H1 (cell line): ENCODE measurements at regions not wholly inside any gene's neighbourhood (a gene's known extent, or its start where the extent isn't known, plus 50 kb on each side); places are given as distances from the start of the nearest gene placed in this dataset.

ENCODE experiments used
- CTCF ChIA-PET: fragments of 300-600 bp; sonication (Branson Sonifier 250); formaldehyde crosslinking; loops from one replicate; lab custom pipeline; 2021; ENCODE audit not compliant: partially characterized antibody; lab: Charles Lee
- POLR2A ChIA-PET: fragments of 300-600 bp; sonication (Branson Sonifier 250); formaldehyde crosslinking; loops from one replicate; lab custom pipeline; 2021; ENCODE audit warnings: inconsistent platforms; ENCODE audit not compliant: partially characterized antibody; lab: Charles Lee
- DNase-seq, 2 experiments: peaks; one replicate each; pipeline versions ENCODE4 v3.0.0 to v3.0.0-alpha.2; 2010 to 2022; ENCODE audit warnings: low spot score in 2 of 2, low read depth in 1 of 2, mixed read lengths in 1 of 2
- FAIRE-seq: peaks from 2 replicates; lab custom pipeline; 2011; peaks lifted over from hg19 to GRCh38; lab: Jason Lieb, UNC
- H2AFZ ChIP-seq: 2 replicates; pipeline ENCODE4 v1.8.1; 2012; ENCODE audit warnings: low read length, inconsistent platforms
- H2AK5ac ChIP-seq: 2 replicates; pipeline ENCODE4 v1.6.1; 2013; ENCODE audit warnings: low read depth, low read length
- H2BK120ac ChIP-seq: replicated peaks from 2 replicates; pipeline ENCODE3; 2013; ENCODE audit warnings: low read depth, low read length, inconsistent platforms
- H2BK12ac ChIP-seq: 2 replicates; pipeline ENCODE4 v1.6.1; 2013; ENCODE audit warnings: low read depth, low read length
- H2BK15ac ChIP-seq: 2 replicates; pipeline ENCODE4 v1.6.1; 2013; ENCODE audit warnings: low read length
- H2BK20ac ChIP-seq: 2 replicates; pipeline ENCODE4 v1.6.1; 2013; ENCODE audit warnings: low read length
- H2BK5ac ChIP-seq: 2 replicates; pipeline ENCODE4 v1.6.1; 2013; ENCODE audit warnings: low read depth, low read length
- H3K14ac ChIP-seq: 2 replicates; pipeline ENCODE4 v1.6.1; 2013; ENCODE audit warnings: inconsistent platforms; ENCODE audit not compliant: insufficient read length
- H3K18ac ChIP-seq: 2 replicates; pipeline ENCODE4 v1.6.1; 2013; ENCODE audit warnings: low read length; ENCODE audit errors: extremely low read depth
- H3K23ac ChIP-seq: 2 replicates; pipeline ENCODE4 v1.6.1; 2013; ENCODE audit warnings: inconsistent platforms; ENCODE audit not compliant: insufficient read length
- H3K23me2 ChIP-seq: 2 replicates; pipeline ENCODE4 v1.6.1; 2013; ENCODE audit warnings: low read depth, low read length
- H3K27ac ChIP-seq: 2 replicates; pipeline ENCODE4 v1.6.1; 2011; ENCODE audit warnings: low read depth, low read length, inconsistent platforms
- H3K27me3 ChIP-seq, 4 experiments: replicated peaks in 1 of 4; 1 replicate in 1 of 4; 2 replicates in 3 of 4; pipeline versions ENCODE4 v1.6.1 to v1.8.1; 2011 to 2013; ENCODE audit warnings: low read length in 3 of 4, mild to moderate bottlenecking in 3 of 4, inconsistent platforms in 2 of 4, mixed read lengths in 2 of 4, moderate library complexity in 1 of 4; ENCODE audit not compliant: control insufficient read depth in 3 of 4, insufficient read depth in 3 of 4; ENCODE audit errors: extremely low read depth in 1 of 4
- H3K36me3 ChIP-seq, 4 experiments: 2 replicates each; pipeline versions ENCODE4 v1.6.1 to v1.8.1; 2011 to 2013; ENCODE audit warnings: mild to moderate bottlenecking in 4 of 4, low read length in 3 of 4, moderate library complexity in 2 of 4, control low read depth in 1 of 4, inconsistent platforms in 1 of 4; ENCODE audit not compliant: insufficient read depth in 4 of 4, control insufficient read depth in 2 of 4
- H3K4ac ChIP-seq: replicated peaks from 2 replicates; pipeline ENCODE3; 2013; ENCODE audit warnings: low read length, low read depth, mixed read lengths, inconsistent platforms; ENCODE audit not compliant: insufficient read length
- H3K4me1 ChIP-seq, 4 experiments: replicated peaks in 1 of 4; 1 replicate in 1 of 4; 2 replicates in 3 of 4; pipeline versions ENCODE4 v1.6.1 to v1.8.1; 2011 to 2013; ENCODE audit warnings: low read length in 3 of 4, inconsistent platforms in 2 of 4, mixed read lengths in 1 of 4; ENCODE audit not compliant: insufficient read depth in 4 of 4, control insufficient read depth in 3 of 4
- H3K4me2 ChIP-seq, 2 experiments: 2 replicates each; pipeline versions ENCODE4 v1.6.1 to v1.8.1; 2011 to 2013; ENCODE audit warnings: low read depth in 2 of 2, low read length in 2 of 2, control low read depth in 1 of 2, inconsistent platforms in 1 of 2, mild to moderate bottlenecking in 1 of 2; ENCODE audit not compliant: insufficient read depth in 1 of 2
- H3K4me3 ChIP-seq, 4 experiments: fragments of 200-600, 300-600 bp in 1 of 4; sonication (generic), shearing (Covaris generic), sonication (Bioruptor Twin) in 1 of 4; 2 replicates each; pipeline versions ENCODE4 v1.5.1 to v1.8.1; 2011 to 2016; ENCODE audit warnings: low read length in 4 of 4, low read depth in 3 of 4, control low read depth in 2 of 4, inconsistent platforms in 2 of 4, mild to moderate bottlenecking in 2 of 4, mixed read lengths in 1 of 4, moderate library complexity in 1 of 4; ENCODE audit not compliant: insufficient read depth in 2 of 4; ENCODE audit errors: extremely low read depth in 1 of 4
- H3K56ac ChIP-seq: replicated peaks from 2 replicates; pipeline ENCODE3; 2013; ENCODE audit warnings: low read depth, mild to moderate bottlenecking, mixed read lengths, low read length, inconsistent platforms; ENCODE audit not compliant: insufficient read length
- H3K79me1 ChIP-seq: 2 replicates; pipeline ENCODE4 v1.6.1; 2013; ENCODE audit warnings: low read depth, low read length, control low read depth
- H3K79me2 ChIP-seq, 2 experiments: 2 replicates each; pipeline versions ENCODE4 v1.6.1 to v1.8.1; 2012 to 2013; ENCODE audit warnings: low read length in 2 of 2, mild to moderate bottlenecking in 2 of 2, inconsistent platforms in 1 of 2; ENCODE audit not compliant: insufficient read depth in 2 of 2, control insufficient read depth in 1 of 2
- H3K9ac ChIP-seq, 4 experiments: replicated peaks in 1 of 4; 1 replicate in 1 of 4; 2 replicates in 3 of 4; pipeline versions ENCODE4 v1.6.1 to v1.8.1; 2011 to 2013; ENCODE audit warnings: low read depth in 3 of 4, low read length in 3 of 4, control low read depth in 2 of 4, mild to moderate bottlenecking in 2 of 4, moderate library complexity in 2 of 4, inconsistent platforms in 1 of 4; ENCODE audit errors: extremely low read depth in 1 of 4
- H3K9me3 ChIP-seq, 2 experiments: 2 replicates each; pipeline versions ENCODE4 v1.6.1 to v1.8.1; 2012 to 2013; ENCODE audit warnings: mild to moderate bottlenecking in 2 of 2, moderate library complexity in 2 of 2, control low read depth in 1 of 2, inconsistent platforms in 1 of 2, low read depth in 1 of 2, low read length in 1 of 2, mixed read lengths in 1 of 2; ENCODE audit not compliant: insufficient read depth in 2 of 2
- H4K20me1 ChIP-seq, 2 experiments: replicated peaks in 1 of 2; 2 replicates each; pipeline versions ENCODE3 to v1.8.1; 2011 to 2013; ENCODE audit warnings: inconsistent platforms in 2 of 2, low read length in 2 of 2, mild to moderate bottlenecking in 1 of 2; ENCODE audit not compliant: insufficient read depth in 2 of 2, control insufficient read depth in 1 of 2
- H4K5ac ChIP-seq: 2 replicates; pipeline ENCODE4 v1.6.1; 2013; ENCODE audit warnings: low read length, low read depth, mixed read lengths, inconsistent platforms; ENCODE audit not compliant: insufficient read length
- H4K8ac ChIP-seq: 2 replicates; pipeline ENCODE4 v1.8.0; 2013; ENCODE audit warnings: mild to moderate bottlenecking, moderate library complexity, low read length, inconsistent platforms; ENCODE audit not compliant: insufficient read depth; ENCODE audit errors: extremely low read depth
- H4K91ac ChIP-seq: replicated peaks from 2 replicates; pipeline ENCODE3; 2013; ENCODE audit warnings: low read length, mixed read lengths, inconsistent platforms; ENCODE audit not compliant: insufficient read length
- ATF2 ChIP-seq: IDR thresholded peaks from 2 replicates; pipeline ENCODE4 v1.6.1; 2012; ENCODE audit warnings: low read length, inconsistent platforms
- CBX5 ChIP-seq: fragments of 300-800, 300-1000 bp; sonication (generic); IDR thresholded peaks from 2 replicates; pipeline ENCODE4 v1.7.1; 2016; ENCODE audit warnings: antibody characterized with exemption, low read length, low read depth
- CTBP2 ChIP-seq: IDR thresholded peaks from 2 replicates; pipeline ENCODE4 v1.7.0; 2011; ENCODE audit warnings: borderline replicate concordance, mild to moderate bottlenecking, moderate library complexity, mixed read lengths, low read length; ENCODE audit not compliant: insufficient read depth, insufficient read length
- CTCF ChIP-seq, 3 experiments: IDR thresholded peaks; 1 replicate in 2 of 3; 2 replicates in 1 of 3; pipeline versions ENCODE4 v1.5.1 to v1.6.1; 2011; ENCODE audit warnings: low read length in 3 of 3, mild to moderate bottlenecking in 3 of 3, inconsistent platforms in 2 of 3, low read depth in 1 of 3, moderate library complexity in 1 of 3; ENCODE audit not compliant: insufficient read depth in 1 of 3; ENCODE audit errors: control extremely low read depth in 1 of 3
- E2F6 ChIP-seq: IDR thresholded peaks from 2 replicates; pipeline ENCODE4 v1.6.1; 2012; ENCODE audit warnings: inconsistent platforms
- HDAC2 ChIP-seq, 2 experiments: fragments of 300-600 bp in 1 of 2; sonication (generic) in 1 of 2; IDR thresholded peaks; 2 replicates each; pipeline ENCODE4 v1.6.1; 2011 to 2012; ENCODE audit warnings: low read depth in 2 of 2, low read length in 2 of 2, mild to moderate bottlenecking in 2 of 2, moderate library complexity in 2 of 2, borderline replicate concordance in 1 of 2, inconsistent platforms in 1 of 2
- KDM5A ChIP-seq: fragments of 200-600 bp; IDR thresholded peaks from 2 replicates; pipeline ENCODE4 v1.7.1; 2012; ENCODE audit warnings: mild to moderate bottlenecking, low read length, inconsistent platforms, mixed read lengths
- SP2 ChIP-seq: IDR thresholded peaks from 2 replicates; pipeline ENCODE4 v1.6.1; 2012; ENCODE audit warnings: mild to moderate bottlenecking, low read length, inconsistent platforms
- WGBS, 2 experiments: shearing (Covaris generic) in 1 of 2; methylation state at CpG; one replicate each; pipeline versions ENCODE4 v1.1.6 to v1.1.7; 2013 to 2015; ENCODE audit warnings: low lambda C conversion rate in 2 of 2, mixed read lengths in 2 of 2, inconsistent platforms in 1 of 2, low coverage in 1 of 2, missing lambda C conversion rate in 1 of 2; ENCODE audit not compliant: insufficient replicate concordance in 2 of 2, insufficient coverage in 1 of 2, insufficient read length in 1 of 2; ENCODE audit errors: extremely low coverage in 1 of 2, missing lambda C conversion rate in 1 of 2; 5-methylcytosine and 5-hydroxymethylcytosine counted together

GRCh38 chr2:219946021-219946420 is 318.6 kb downstream of the SLC4A3 start:
- H2BK12ac ChIP-seq = no peak overlapping the region
- 100% methylated on average over 1 of the region's 1 CpG; no CpG with 5 or more reads in 1 of the 2 experiments for whole genome bisulfite sequencing, 2 experiments
- no peaks in the 10 kb centered on the region for H3K23me2 ChIP-seq
- H4K8ac ChIP-seq = no peak overlapping the region
- H3K23ac ChIP-seq = no peak overlapping the region
- no peak overlapping the region for H2AFZ ChIP-seq
- H3K14ac ChIP-seq = no peak overlapping the region
- H4K20me1 ChIP-seq = no peaks in the 10 kb centered on the region
- no peak for FAIRE-seq
- no peaks in the 10 kb centered on the region for H3K27me3 ChIP-seq
- no peak overlapping the region for H2BK20ac ChIP-seq
- H4K91ac ChIP-seq = no peak overlapping the region
- POLR2A ChIA-PET = no interaction called here
- H3K18ac ChIP-seq = no peak overlapping the region
- H3K36me3 ChIP-seq = no peaks in the 10 kb centered on the region
- H3K4me2 ChIP-seq = no peak overlapping the region
- no peak overlapping the region for H2BK120ac ChIP-seq
- H2BK15ac ChIP-seq = no peak overlapping the region
- H3K4ac ChIP-seq = no peak overlapping the region
- no peak overlapping the region for H3K9ac ChIP-seq
- no peak for DNase-seq
- H2BK5ac ChIP-seq = no peak overlapping the region
- H3K9me3 ChIP-seq = no peaks in the 10 kb centered on the region
- TF ChIP-seq E2F6 = no peak
- TF ChIP-seq CTBP2 = no peak
- TF ChIP-seq KDM5A = no peak
- TF ChIP-seq CBX5 = no peak
- no peak for TF ChIP-seq SP2
- TF ChIP-seq HDAC2 (IDR thresholded peaks at IDR 0.05; ENCODE audit: borderline replicate concordance in 1 of 2, low read depth in 2 of 2, low read length in 2 of 2) = no peak
- TF ChIP-seq ATF2 = no peak
- no peak for TF ChIP-seq CTCF (IDR thresholded peaks at IDR 0.05; ENCODE audit: control extremely low read depth in 1 of 3, insufficient read depth in 1 of 3, low read depth in 1 of 3, low read length in 3 of 3)
- TF ChIP-seq, all 59 proteins: peak for 0
- no peak overlapping the region for H3K56ac ChIP-seq
- H3K27ac ChIP-seq = no peak overlapping the region
- H2AK5ac ChIP-seq = no peak overlapping the region
- no peaks in the 10 kb centered on the region for H3K79me1 ChIP-seq
- H3K4me3 ChIP-seq = no peak overlapping the region
- H4K5ac ChIP-seq = no peak overlapping the region
- CTCF ChIA-PET = interaction anchor here (1.2 kb wide), 2 partner anchors 24 to 209 kb away, joined by 3 read pairs; no protein-coding TSS in a partner anchor
- H3K4me1 ChIP-seq = no peaks in the 10 kb centered on the region
- no peaks in the 10 kb centered on the region for H3K79me2 ChIP-seq
